Tibial nerve (tissue), 3 donors: ENCODE measurements at regions not wholly inside any gene's neighbourhood (a gene's known extent, or its start where the extent isn't known, plus 50 kb on each side); places are given as distances from the start of the nearest gene placed in this dataset.

Source experiments
- POLR2A ChIP-seq, 2 donors: fragments of 450-650 bp; IDR thresholded peaks; one replicate each; pipeline ENCODE4 v1.6.1; 2017; ENCODE audit warnings: antibody characterized with exemption in 2 of 2, mild to moderate bottlenecking in 2 of 2, moderate library complexity in 2 of 2
- TF ChIP-seq, protein P1 (sequence below), 5 experiments: fragments of 200-600 bp in 3 of 5; fragments of 450-650 bp in 2 of 5; sonication (generic) in 3 of 5; IDR thresholded peaks; one replicate each; pipeline ENCODE4 v1.5.1; 2016 to 2019; ENCODE audit warnings: antibody characterized with exemption in 5 of 5, mild to moderate bottlenecking in 3 of 5, moderate library complexity in 2 of 5

DNA sequence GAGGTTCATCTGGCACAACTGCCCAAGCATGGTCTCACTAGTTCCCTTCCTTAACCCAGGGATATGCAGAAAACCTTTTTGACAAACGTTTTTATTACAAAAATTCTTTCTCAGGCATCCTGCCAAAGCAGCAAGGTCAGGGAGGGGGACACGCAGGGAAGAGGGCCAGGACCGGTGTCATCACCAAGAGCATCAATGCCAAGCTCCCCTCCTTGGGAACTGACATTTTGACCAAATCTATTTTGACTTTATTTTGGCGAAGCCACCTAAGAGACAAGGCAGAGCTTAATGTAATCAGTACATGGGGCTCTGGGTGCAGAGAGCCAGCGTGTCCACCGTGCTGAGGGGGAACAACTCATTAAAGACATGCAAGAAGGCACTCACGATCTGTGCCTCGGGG lies 265.2 kb downstream of the CBLN1 start:
- TF ChIP-seq, protein P1, sequence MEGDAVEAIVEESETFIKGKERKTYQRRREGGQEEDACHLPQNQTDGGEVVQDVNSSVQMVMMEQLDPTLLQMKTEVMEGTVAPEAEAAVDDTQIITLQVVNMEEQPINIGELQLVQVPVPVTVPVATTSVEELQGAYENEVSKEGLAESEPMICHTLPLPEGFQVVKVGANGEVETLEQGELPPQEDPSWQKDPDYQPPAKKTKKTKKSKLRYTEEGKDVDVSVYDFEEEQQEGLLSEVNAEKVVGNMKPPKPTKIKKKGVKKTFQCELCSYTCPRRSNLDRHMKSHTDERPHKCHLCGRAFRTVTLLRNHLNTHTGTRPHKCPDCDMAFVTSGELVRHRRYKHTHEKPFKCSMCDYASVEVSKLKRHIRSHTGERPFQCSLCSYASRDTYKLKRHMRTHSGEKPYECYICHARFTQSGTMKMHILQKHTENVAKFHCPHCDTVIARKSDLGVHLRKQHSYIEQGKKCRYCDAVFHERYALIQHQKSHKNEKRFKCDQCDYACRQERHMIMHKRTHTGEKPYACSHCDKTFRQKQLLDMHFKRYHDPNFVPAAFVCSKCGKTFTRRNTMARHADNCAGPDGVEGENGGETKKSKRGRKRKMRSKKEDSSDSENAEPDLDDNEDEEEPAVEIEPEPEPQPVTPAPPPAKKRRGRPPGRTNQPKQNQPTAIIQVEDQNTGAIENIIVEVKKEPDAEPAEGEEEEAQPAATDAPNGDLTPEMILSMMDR (IDR thresholded peaks at IDR 0.05): no peak
- TF ChIP-seq POLR2A (IDR thresholded peaks at IDR 0.05): no peak
